HG03354 (cell line): ENCODE measurements at regions not wholly inside any gene's neighbourhood (a gene's known extent, or its start where the extent isn't known, plus 50 kb on each side); places are given as distances from the start of the nearest gene placed in this dataset.

Source experiments
- ATAC-seq: cut with Tn5 transposase; IDR thresholded peaks from one replicate; pipeline ENCODE4 v1.9.1; 2021; ENCODE audit warnings: mild to moderate bottlenecking; ENCODE audit not compliant: unreplicated experiment, poor library complexity, severe bottlenecking

DNA sequence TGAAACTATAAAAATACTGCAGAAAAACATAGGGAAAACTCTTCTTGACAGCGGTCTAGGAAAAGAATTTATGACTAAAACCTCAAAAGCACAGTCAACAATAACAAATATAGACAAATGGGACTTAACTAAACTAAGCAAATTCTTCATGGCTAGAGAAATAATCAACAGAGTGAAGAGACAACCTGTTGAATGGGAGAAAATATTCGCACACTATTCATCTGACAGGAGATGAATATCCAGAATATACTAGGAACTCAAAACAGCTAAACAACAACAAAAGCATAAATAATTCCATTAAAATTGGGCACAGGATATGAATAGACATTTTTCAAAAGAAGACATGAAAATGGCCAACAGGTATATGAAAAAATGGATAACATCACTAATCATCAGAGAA is 303.6 kb upstream of the PRR20A start:
- no peak for ATAC-seq

DNA sequence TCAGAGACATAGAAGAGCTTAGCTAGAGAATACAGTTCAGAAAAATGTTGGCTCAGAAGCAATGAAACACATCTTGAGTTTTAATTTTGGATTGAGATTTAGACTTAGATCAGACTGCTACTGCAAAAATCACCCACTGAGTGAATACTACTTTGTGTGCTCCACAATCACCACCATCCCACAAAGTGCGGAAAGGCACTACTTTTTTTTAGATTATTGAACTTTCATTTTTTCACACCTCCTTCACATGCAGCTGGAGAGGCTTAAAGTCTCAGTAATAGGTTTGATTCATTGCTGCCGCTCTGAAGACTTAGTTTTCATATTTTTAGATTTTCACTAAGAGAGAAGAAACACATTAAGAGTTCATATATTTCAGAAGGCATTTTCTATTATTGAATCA is 289.9 kb upstream of the PRR20A start:
- no peak for ATAC-seq

DNA sequence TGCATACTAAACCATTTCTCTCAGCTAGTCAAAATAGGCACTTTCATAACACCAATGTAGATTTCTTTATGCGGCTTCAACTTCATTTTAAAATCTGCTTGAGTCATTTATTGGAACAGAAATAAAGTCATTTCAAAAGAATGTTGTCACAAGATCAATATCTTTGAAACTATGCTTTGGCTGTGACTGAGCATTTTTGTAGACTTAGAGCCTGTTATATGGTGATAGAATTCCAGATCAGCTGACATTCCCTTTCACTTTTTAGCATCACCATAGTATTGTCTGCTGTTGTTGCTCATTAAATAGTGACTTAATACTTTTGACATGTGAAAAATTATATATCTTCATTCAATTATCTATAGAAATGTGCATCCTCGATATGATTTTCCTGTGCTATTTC is 279.2 kb upstream of the PRR20A start:
- no peak for ATAC-seq

DNA sequence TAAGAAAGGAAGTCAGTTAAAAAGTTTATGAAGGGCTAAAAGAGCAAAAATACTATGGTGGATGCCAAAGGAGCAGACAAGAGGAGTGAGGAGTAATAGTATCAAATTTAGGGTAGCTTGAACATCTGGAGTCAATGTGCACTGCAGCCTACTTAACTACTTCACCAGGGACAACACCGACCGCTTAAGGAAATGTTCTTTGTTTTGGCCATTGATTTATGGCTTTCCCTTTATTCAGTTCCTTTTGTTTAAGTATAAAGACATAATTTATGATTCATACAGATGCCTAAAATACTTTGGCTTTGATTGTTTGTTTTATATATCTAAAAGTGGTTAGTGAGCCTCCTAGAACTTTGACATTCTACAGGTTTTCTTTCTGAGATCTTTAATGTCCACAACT is 276.3 kb upstream of the PRR20A start:
- ATAC-seq: no peak

DNA sequence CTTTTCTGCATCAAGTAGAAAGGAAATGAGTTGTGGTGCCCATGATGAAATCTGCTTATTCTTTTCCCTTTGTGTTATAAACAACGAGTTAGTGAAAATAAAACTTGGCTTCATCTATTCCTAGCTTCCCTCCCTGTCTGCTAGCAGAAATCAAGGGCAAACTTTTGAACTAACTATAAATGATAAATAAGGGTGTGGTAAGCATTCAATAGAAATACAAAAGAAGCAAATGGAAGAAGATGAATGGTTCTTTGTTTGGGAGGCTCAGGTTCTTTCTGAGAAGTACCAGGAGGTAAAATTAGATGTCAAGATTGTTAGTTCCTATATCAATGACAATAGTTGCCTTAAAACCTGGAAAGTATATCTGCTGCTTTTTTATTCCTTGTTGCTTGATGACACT is 275.3 kb upstream of the PRR20A start:
- ATAC-seq: no peak

DNA sequence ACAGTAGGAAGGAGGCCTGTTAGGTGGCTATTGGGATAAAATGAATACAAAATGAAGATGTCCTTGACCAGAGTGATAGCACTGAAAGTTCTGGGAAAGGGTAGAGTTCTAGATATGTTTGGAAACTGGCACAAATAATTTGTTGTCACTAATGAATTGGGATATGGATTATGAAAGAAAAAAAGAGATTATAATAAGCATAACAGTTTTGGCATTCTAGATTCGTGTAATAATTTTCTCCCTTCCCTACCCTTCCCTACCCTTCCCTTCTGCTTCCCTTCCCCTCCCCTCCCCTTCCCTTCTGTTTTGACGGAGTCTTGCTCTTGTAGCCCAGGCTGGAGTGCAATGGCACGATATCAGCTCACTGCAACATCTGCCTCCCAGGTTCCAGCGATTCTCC is 271.0 kb upstream of the PRR20A start:
- no peak for ATAC-seq

DNA sequence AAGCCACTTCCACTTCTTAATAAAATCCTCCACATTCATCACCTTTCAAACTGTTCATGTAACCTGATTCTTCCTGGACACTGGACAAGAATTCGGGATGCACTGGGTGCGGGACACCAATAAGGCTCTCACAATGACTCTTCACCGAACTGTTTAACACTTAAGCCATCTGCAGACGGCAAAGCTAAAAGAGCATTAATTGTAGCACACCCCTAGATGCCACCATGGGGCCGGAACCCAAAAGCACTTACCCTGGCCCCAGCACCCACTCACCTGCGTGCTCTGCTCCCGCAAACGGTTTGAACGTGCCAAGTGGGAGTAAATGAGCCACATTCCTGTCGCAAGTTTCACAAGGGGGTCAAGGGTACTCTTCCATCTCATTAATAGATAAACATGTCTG is 254.3 kb upstream of the PRR20A start:
- no peak for ATAC-seq

DNA sequence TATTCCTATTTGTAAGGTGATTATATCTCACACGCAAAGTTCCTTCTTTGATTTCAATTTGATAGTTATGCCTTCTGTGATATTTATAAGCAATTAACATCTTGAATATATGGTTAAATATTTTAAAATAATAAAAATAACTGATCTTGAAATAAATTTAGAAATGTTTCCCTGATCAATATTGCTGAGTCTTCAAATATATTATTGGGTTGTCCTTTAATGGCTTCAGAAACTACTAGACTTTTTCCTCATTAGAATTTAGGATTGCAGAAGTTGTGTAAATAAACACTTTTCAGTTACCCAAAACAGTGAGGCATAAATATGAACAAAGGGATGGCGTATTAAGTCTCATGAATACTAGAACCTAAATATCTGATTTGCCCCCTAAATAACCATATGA is 252.3 kb upstream of the PRR20A start:
- no peak for ATAC-seq

DNA sequence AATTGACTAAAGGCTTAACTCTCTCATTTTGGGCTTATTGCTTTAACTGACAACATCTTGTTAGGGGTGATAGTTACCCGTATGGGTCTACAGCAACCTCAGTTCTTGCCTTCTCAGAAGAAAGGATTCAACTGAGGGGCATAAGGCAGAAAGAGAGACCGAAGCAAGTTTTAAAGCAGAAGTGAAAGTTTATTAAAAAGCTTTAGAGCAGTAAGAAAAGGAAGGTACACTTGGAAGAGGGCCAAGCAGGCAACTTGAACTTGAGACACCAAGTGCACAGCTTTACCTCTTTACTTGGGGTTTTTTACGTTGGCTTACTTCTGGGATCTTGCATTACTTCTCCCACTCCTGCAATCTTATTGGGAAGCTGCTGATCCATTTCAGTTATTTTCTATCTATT is 246.9 kb upstream of the PRR20A start:
- ATAC-seq: no peak

DNA sequence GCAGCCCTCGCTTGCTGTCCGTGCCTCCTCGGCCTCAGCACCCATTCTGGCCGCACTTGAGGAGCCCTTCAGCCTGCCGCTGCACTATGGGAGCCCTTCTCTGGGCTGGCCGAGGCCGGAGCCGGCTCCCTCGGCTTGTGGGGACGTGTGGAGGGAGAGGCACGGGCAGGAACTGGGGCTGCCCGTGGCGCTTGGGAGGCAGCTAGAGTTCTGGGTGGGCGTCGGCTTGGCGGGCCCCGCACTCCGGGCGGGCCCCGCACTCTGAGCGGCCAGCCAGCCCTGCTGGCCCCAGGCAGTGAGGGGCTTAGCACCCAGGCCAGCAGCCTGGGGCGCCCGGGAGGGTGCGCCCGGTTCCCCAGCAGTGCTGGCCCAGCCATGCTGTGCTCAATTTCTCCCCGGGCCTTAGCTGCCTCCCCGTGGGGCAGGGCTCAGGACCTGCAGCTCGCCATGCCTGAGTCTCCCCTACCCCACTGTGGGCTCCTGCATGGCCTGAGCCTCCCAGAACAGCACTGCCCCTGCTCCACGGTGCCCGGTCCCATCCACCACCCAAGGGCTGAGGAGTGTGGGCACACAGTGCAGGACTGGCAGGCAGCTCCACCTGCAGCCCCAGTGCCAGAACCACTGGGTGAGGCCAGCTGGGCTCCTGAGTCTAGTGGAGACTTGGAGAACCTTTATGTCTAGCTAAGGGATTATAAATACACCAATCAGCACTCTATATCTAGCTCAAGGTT is 240.0 kb upstream of the PRR20A start:
- ATAC-seq: no peak

DNA sequence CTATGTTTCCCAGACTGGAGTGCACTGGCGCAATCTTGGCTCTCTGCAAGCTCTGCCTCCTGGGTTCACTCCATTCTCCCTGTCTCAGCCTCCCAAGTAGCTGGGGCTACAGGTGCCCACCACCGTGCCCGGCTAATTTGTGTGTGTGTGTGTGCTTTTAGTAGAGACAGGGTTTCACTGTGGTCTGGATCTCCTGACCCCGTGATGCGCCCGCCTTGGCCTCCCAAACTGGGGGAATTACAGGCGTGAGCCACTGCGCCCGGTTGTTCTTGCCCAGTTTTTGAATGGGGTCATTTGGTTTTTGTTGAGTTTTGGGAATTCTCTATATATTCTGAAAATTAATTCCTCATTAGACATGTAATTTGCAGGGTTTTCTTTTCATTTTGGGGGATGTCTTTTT is 238.4 kb upstream of the PRR20A start:
- ATAC-seq: no peak

DNA sequence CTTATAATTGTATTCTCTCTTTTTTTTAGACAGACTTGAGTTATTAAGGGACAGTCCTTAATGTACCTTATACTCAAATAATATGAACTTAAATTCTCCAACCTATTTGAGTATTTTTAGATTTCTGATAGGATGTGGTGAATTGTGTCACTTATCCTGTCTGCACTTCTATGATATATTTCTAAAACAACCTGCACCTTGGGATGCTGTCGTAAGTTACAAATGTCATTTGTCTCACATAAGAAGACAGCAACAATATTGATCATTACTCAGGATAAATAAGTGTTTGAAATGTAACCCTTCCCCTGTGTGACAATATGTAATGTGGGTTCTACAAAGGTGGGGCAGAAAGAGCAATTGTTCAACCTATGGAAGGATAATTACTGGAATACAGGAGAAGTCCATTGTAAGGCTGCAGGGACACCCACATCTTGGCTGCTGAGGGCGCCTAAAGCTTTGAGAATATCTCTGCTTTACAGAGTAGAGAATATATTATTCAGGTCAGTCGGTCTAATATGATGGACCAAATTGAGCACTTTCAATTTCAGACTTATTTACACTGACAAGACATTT is 236.9 kb upstream of the PRR20A start:
- no peak for ATAC-seq

DNA sequence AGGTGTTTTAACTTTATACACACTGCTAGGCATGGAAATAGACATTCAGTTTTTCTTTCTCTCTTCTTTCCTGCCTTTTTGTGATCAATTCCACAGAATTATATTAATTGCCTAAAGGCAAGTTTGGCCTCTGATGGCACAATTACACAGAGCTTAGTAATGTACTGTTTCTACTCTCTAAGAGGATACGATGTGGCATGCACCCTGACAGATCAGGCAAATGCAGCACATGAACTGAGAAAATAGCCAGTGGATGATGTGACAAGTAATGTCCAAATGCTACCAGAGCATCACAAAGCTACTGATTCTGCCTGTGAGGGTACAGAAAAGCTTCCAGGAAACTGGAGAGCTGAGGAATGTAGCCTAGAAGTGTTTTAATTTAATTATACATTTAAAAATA is 233.8 kb upstream of the PRR20A start:
- ATAC-seq: no peak

DNA sequence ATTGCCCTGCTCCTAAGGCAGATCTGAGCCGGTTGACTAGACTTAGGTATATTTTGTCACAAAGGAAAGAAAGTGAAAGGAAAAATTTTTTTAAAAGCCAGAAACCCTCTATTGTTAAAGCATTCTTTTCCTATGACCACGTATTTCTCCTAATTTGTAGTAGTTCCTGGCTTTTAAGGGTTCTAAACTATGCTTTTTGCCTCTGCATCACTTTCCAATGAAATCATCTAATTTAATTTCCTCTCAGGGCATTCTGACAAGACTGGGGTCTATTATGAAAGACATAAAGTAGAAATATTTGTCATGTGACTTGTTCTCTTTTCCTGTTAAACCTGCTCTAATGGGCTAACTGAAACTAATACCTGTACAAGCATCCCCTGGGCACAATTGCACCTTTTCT is 233.0 kb upstream of the PRR20A start:
- no peak for ATAC-seq

DNA sequence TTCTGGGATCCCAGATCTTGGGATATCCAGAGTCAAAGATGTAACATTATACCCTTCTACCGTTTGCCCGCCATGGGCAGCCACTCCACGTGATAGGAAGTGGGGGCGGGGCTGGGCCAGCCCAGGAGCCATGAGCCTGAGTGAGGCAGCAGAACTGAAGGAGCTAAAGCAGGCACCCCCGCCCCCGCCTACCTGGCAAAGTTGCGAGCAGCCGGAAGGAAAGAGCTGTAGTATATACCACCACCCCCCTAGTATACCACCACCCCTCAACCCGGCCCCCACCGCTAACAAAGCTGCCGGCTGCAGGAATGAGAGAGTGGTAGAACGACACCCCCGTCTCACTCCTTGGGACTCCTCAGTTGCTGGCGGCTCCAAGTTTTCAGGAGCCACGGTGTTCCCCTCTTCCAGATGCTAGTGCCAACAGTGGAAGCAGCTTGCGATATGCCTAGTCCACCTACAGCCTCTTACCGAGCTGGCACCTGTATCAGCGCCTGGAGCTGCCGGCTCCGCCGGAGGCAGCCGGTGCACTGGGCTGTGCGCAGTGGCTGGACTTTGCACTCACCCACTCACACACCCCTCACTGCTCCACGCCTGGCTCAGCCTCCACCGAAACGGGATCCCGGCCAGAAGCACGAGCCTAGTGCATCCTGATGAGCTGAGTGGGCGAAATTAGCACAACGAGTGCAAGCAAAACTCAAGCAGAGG is 230.7 kb upstream of the PRR20A start:
- no peak for ATAC-seq

DNA sequence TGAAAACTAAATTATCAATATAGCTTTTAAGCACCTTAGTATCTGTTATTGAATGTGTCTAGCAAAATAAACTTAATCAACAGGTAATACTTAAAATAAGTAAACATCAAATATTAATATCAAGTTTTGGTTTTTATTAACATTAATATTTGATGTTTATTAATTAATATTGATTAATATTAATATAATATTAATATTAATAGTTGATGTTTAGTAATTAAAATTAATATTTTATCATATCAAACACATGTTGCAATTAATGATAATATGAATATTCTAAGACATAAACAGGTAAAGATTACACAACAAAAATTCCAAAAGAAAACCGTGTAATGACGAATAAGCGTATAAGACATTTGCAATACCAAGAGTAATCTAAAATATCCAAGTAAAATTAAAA is 222.8 kb upstream of the PRR20A start:
- ATAC-seq: no peak

DNA sequence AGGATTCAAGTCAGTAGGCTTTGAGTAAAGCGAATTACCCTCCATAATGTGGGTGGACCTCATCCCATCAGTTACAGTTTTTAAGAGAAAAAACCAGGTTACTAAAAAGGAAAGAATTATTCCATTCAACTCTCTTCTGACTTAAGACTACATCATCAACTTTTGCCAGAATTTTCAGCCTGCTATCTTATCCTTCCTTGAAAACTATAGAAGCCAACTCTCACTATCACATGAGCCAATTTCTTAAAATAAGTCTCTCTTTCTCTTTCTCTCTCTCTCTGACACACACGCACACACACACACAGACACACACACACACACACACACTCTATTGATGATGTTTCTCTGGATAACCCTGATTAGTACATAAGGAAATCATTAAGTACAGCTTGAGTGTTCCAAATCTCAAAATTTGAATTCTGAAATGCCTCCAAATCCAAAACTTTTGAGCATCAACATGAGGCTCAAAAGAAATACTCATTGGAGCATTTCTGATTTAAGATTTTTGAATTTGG is 217.0 kb upstream of the PRR20A start:
- ATAC-seq: no peak

DNA sequence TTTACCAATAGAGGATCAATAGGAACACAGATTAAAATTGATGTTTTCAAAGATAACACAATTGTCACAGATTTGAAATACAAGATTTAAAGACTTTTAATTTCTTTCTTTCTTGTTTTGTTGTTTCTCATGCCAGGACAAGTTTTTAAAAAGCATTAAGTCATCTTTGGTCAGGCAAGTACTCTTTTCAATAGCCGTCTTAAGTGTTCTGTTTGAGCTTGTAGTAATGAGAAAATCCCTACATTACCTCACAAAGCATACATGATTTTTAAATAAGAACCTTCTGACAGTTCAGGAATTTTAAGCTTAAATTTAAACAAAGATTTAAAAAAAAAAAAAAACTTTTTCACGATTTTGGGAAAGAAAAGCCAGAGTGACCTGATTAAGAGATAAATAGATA is 216.3 kb upstream of the PRR20A start:
- no peak for ATAC-seq

DNA sequence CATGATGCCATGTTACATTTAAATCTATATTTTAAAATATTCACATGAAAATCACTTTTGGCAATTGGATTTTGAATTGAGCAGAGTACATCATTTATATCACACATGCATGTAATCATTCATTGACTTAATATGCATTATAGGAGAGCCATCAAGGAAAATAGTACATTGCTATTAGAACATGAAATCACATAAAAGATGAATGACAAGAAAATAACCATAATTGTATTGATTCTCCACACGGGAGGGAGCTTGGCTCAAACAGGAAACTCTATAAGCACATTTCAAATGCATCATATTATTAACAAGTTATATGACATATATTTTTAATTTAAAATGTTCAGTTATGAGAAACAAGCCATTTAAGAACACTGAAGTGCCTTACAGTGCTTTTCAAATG is 208.6 kb upstream of the PRR20A start:
- ATAC-seq: no peak

DNA sequence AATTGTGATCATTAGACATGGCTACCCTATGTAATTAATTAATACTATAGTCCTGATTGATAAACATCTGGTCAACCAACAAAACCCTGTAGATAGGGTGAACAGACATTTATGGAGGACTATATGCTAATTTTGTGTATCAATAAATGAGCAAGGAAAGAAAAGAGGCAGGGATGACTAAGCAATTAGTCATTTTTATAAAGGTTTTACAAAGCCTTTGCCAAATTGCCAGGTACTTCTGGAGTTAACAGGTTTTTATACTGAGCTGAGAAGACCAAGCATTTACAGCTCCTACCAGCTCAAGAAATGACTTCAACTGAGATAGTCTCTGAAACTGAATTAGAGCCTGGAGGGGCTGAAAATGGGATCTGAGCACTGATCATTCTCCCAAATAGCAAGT is 186.8 kb upstream of the PRR20A start:
- ATAC-seq: no peak

DNA sequence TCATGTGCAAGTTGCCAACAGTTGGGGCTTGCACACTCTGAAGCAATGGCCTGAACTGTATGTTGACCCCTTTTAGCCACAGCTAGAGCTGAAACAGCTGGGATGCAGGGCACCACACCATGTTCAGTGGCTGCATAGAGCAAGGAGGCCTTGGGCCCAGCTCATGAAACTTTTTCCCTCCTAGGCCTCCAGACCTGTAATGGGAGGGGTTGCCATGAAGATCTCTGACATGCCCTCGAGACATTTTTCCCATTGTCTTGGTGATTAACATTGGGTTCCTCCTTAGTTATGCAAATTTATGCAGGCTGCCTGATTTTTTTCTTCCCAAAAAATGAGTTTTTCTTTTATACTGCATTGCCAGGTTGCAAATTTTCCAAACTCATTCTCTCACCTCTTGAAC is 165.1 kb upstream of the PRR20A start:
- no peak for ATAC-seq
